Fibroblast of lung (primary cell): ENCODE measurements at regions not wholly inside any gene's neighbourhood (a gene's known extent, or its start where the extent isn't known, plus 50 kb on each side); places are given as distances from the start of the nearest gene placed in this dataset.

Source experiments
- CTCF ChIP-seq, 2 donors: IDR thresholded peaks in 1 of 2; conservative IDR thresholded peaks in 1 of 2; 1 replicate in 1 of 2; 2 replicates in 1 of 2; pipeline ENCODE4 v1.5.1; 2011 to 2012; ENCODE audit warnings: low read length in 2 of 2, control low read depth in 1 of 2, inconsistent platforms in 1 of 2, low read depth in 1 of 2, mild to moderate bottlenecking in 1 of 2
- EZH2 ChIP-seq: IDR thresholded peaks from 2 replicates; pipeline ENCODE4 v1.5.1; 2012; ENCODE audit warnings: low read length, control low read depth, mild to moderate bottlenecking; ENCODE audit errors: missing control alignments

- TF ChIP-seq CTCF (conservative IDR thresholded peaks at IDR 0.05 in 1 of 2, IDR thresholded peaks at IDR 0.05 in 1 of 2; ENCODE audit: low read depth in 1 of 2, low read length in 2 of 2): no peak
- TF ChIP-seq EZH2: no peak
Measured at GRCh38 chr12:126481688-126482087, 1416.5 kb downstream of the AACS start.
